IMR-90 (cell line): ENCODE measurements at regions not wholly inside any gene's neighbourhood (a gene's known extent, or its start where the extent isn't known, plus 50 kb on each side); places are given as distances from the start of the nearest gene placed in this dataset.

Experiments
- ATAC-seq: fragments of 200-7000 bp; cut with Tn5 transposase; 2 replicates; pipeline ENCODE4 v1.9.1; 2020; ENCODE audit warnings: low read depth, mild to moderate bottlenecking, moderate library complexity
- BruUV-seq: library from RNA; stranded (reverse); fragments of 400-500 nt; replicated peaks from 2 replicates; lab custom pipeline; 2021; lab: Mats Ljungman, UMichigan
- CTCF ChIA-PET: fragments of 300-600 bp; formaldehyde crosslinking; extraction: SDS; loops from one replicate; lab custom pipeline; 2021; ENCODE audit warnings: antibody characterized with exemption; lab: Yijun Ruan, JAX
- POLR2A ChIA-PET: fragments of 300-600 bp; sonication (Branson Sonifier 250); formaldehyde crosslinking; loops from one replicate; lab custom pipeline; 2022; ENCODE audit warnings: antibody characterized with exemption; ENCODE audit not compliant: unreplicated experiment; lab: Charles Lee
- DNase-seq: peaks from one replicate; pipeline ENCODE4 v3.0.0; 2013
- H2AFZ ChIP-seq: replicated peaks from 2 replicates; pipeline ENCODE3; 2013; ENCODE audit warnings: low read length, mild to moderate bottlenecking; ENCODE audit not compliant: poor library complexity
- H2AK5ac ChIP-seq: 2 replicates; pipeline ENCODE4 v1.6.1; 2013; ENCODE audit warnings: low read depth, low read length, inconsistent platforms
- H2AK9ac ChIP-seq: replicated peaks from 2 replicates; pipeline ENCODE3; 2013; ENCODE audit warnings: mild to moderate bottlenecking, low read depth, low read length, moderate library complexity; ENCODE audit not compliant: poor library complexity
- H2BK120ac ChIP-seq: 2 replicates; pipeline ENCODE4 v1.6.1; 2013; ENCODE audit warnings: low read depth, low read length, inconsistent platforms
- H2BK15ac ChIP-seq: 3 replicates; pipeline ENCODE4 v1.6.1; 2013; ENCODE audit warnings: low read depth, low read length, inconsistent platforms
- H2BK20ac ChIP-seq: 2 replicates; pipeline ENCODE4 v1.6.1; 2013; ENCODE audit warnings: low read depth, mild to moderate bottlenecking, inconsistent platforms, low read length, moderate library complexity
- H2BK5ac ChIP-seq: 2 replicates; pipeline ENCODE4 v1.6.1; 2013; ENCODE audit warnings: mild to moderate bottlenecking, low read depth, low read length, inconsistent platforms; ENCODE audit not compliant: poor library complexity, severe bottlenecking
- H3K14ac ChIP-seq: replicated peaks from 2 replicates; pipeline ENCODE4 v1.6.1; 2013; ENCODE audit warnings: low read depth, low read length, inconsistent platforms
- H3K18ac ChIP-seq: 2 replicates; pipeline ENCODE4 v1.6.1; 2013; ENCODE audit warnings: low read depth, low read length, control low read depth
- H3K23ac ChIP-seq: 2 replicates; pipeline ENCODE4 v1.6.1; 2013; ENCODE audit warnings: low read depth, low read length, inconsistent platforms
- H3K27ac ChIP-seq: 2 replicates; pipeline ENCODE4 v1.5.1; 2013; ENCODE audit warnings: mild to moderate bottlenecking, control low read depth, low read length; ENCODE audit not compliant: insufficient read depth
- H3K27me3 ChIP-seq: 2 replicates; pipeline ENCODE4 v1.6.1; 2013; ENCODE audit warnings: low read length; ENCODE audit not compliant: control insufficient read depth, insufficient read depth
- H3K36me3 ChIP-seq: 2 replicates; pipeline ENCODE4 v1.6.1; 2013; ENCODE audit warnings: low read length, mixed read lengths; ENCODE audit not compliant: control insufficient read depth, insufficient read depth
- H3K4ac ChIP-seq: 2 replicates; pipeline ENCODE4 v1.6.1; 2013; ENCODE audit warnings: low read depth, low read length, inconsistent platforms
- H3K4me1 ChIP-seq: 2 replicates; pipeline ENCODE4 v1.6.1; 2013; ENCODE audit warnings: low read length, mixed read lengths; ENCODE audit not compliant: control insufficient read depth, insufficient read depth
- H3K4me2 ChIP-seq: 2 replicates; pipeline ENCODE4 v1.6.1; 2013; ENCODE audit warnings: low read depth, mild to moderate bottlenecking, control low read depth, low read length, moderate library complexity
- H3K4me3 ChIP-seq: 2 replicates; pipeline ENCODE4 v1.5.1; 2013; ENCODE audit warnings: low read depth, mild to moderate bottlenecking, control low read depth, low read length, moderate library complexity; ENCODE audit not compliant: insufficient read depth
- H3K56ac ChIP-seq: 2 replicates; pipeline ENCODE4 v1.6.1; 2013; ENCODE audit warnings: low read length, inconsistent platforms; ENCODE audit not compliant: insufficient read depth; ENCODE audit errors: extremely low read depth
- H3K79me1 ChIP-seq, 2 experiments: 2 replicates each; pipeline ENCODE4 v1.6.1; 2013; ENCODE audit warnings: low read length in 2 of 2, inconsistent platforms in 1 of 2, low read depth in 1 of 2
- H3K9ac ChIP-seq: 2 replicates; pipeline ENCODE4 v1.6.1; 2013; ENCODE audit warnings: low read depth, low read length, control low read depth
- H3K9me1 ChIP-seq: 2 replicates; pipeline ENCODE4 v1.6.1; 2013; ENCODE audit warnings: low read length, inconsistent platforms; ENCODE audit not compliant: insufficient read depth
- H3K9me3 ChIP-seq: 2 replicates; pipeline ENCODE4 v1.6.1; 2013; ENCODE audit warnings: low read length; ENCODE audit not compliant: control insufficient read depth, insufficient read depth
- H4K20me1 ChIP-seq: 2 replicates; pipeline ENCODE4 v1.6.1; 2013; ENCODE audit warnings: low read length, inconsistent platforms; ENCODE audit not compliant: insufficient read depth
- H4K5ac ChIP-seq: 2 replicates; pipeline ENCODE4 v1.6.1; 2013; ENCODE audit warnings: mild to moderate bottlenecking, low read depth, low read length, control low read depth
- H4K8ac ChIP-seq, 2 experiments: 2 replicates each; pipeline ENCODE4 v1.6.1; 2013; ENCODE audit warnings: low read depth in 2 of 2, low read length in 2 of 2, control low read depth in 1 of 2, inconsistent platforms in 1 of 2
- H4K91ac ChIP-seq: 2 replicates; pipeline ENCODE4 v1.6.1; 2013; ENCODE audit warnings: low read depth, low read length, inconsistent platforms; ENCODE audit not compliant: insufficient read depth
- BHLHE40 ChIP-seq: fragments of 150-350 bp; IDR thresholded peaks from 2 replicates; pipeline ENCODE4 v1.6.1; 2016; ENCODE audit warnings: mild to moderate bottlenecking, low read depth, low read length
- CEBPB ChIP-seq: IDR thresholded peaks from 2 replicates; pipeline ENCODE4 v1.6.1; 2012; ENCODE audit warnings: low read depth, low read length, improper control_type of control experiment
- CHD1 ChIP-seq: IDR thresholded peaks from 2 replicates; pipeline ENCODE4 v1.6.1; 2012; ENCODE audit warnings: low read depth, low read length, improper control_type of control experiment
- FOS ChIP-seq: fragments of 150-350 bp; IDR thresholded peaks from 2 replicates; pipeline ENCODE4 v1.6.1; 2016; ENCODE audit warnings: low read depth, low read length
- MAFK ChIP-seq: IDR thresholded peaks from 2 replicates; pipeline ENCODE4 v1.6.1; 2012; ENCODE audit warnings: low read depth, low read length, improper control_type of control experiment
- MAZ ChIP-seq: IDR thresholded peaks from 2 replicates; pipeline ENCODE4 v1.6.1; 2012; ENCODE audit warnings: low read depth, mild to moderate bottlenecking, low read length, improper control_type of control experiment, moderate library complexity, borderline replicate concordance
- MXI1 ChIP-seq: IDR thresholded peaks from 2 replicates; pipeline ENCODE4 v1.6.1; 2012; ENCODE audit warnings: low read depth, mild to moderate bottlenecking, low read length, moderate library complexity, borderline replicate concordance
- NFE2L2 ChIP-seq: fragments of 150-350 bp; IDR thresholded peaks from 2 replicates; pipeline ENCODE4 v1.6.1; 2016; ENCODE audit warnings: low read depth, mild to moderate bottlenecking, low read length
- POLR2A ChIP-seq: IDR thresholded peaks from 2 replicates; pipeline ENCODE4 v1.6.1; 2012; ENCODE audit warnings: mild to moderate bottlenecking, low read depth, low read length
- RAD21 ChIP-seq: IDR thresholded peaks from 2 replicates; pipeline ENCODE4 v1.6.1; 2012; ENCODE audit warnings: low read length, improper control_type of control experiment
- RCOR1 ChIP-seq: IDR thresholded peaks from 2 replicates; pipeline ENCODE4 v1.6.1; 2012; ENCODE audit warnings: mild to moderate bottlenecking, low read length, improper control_type of control experiment; ENCODE audit not compliant: insufficient replicate concordance
- RFX5 ChIP-seq: IDR thresholded peaks from 2 replicates; pipeline ENCODE4 v1.8.0; 2012; ENCODE audit warnings: low read depth, mild to moderate bottlenecking, low read length, moderate library complexity
- SMC3 ChIP-seq: fragments of 150-350 bp; IDR thresholded peaks from 2 replicates; pipeline ENCODE4 v1.6.1; 2016; ENCODE audit warnings: low read depth, mild to moderate bottlenecking, antibody characterized with exemption, low read length, moderate library complexity
- dilution Hi-C: fragments of 300-500 bp; cut with HindIII; formaldehyde crosslinking; loops from one replicate; pipeline ENCODE4 v1.14.3; 2018; ENCODE audit warnings: low sequenced_read_pairs; ENCODE audit not compliant: unreplicated experiment
- in situ Hi-C: fragments of 300-500 bp; cut with MboI; formaldehyde crosslinking; loops from 3 replicates; pipeline ENCODE4 v1.14.3; 2019; ENCODE audit warnings: low sequenced_read_pairs, inconsistent platforms, mixed read lengths
- intact Hi-C: fragments of 100-400 bp; cut with micrococcal nuclease; formaldehyde crosslinking; loops from 2 replicates; pipeline ENCODE4 v1.10.0; 2022
- TF ChIP-seq, protein P1 (sequence below): fragments of 150-350 bp; IDR thresholded peaks from 2 replicates; pipeline ENCODE4 v1.6.1; 2016; ENCODE audit warnings: low read depth, mild to moderate bottlenecking, low read length, moderate library complexity, borderline replicate concordance
- TF ChIP-seq, protein P2 (sequence below): fragments of 150-350 bp; IDR thresholded peaks from 2 replicates; pipeline ENCODE4 v1.6.1; 2017; ENCODE audit warnings: mild to moderate bottlenecking, antibody characterized with exemption, low read length, low read depth
- TF ChIP-seq, protein P3 (sequence below): conservative IDR thresholded peaks from 2 replicates; pipeline ENCODE4 v1.5.1; 2012; ENCODE audit warnings: mild to moderate bottlenecking, low read depth, low read length, improper control_type of control experiment

DNA sequence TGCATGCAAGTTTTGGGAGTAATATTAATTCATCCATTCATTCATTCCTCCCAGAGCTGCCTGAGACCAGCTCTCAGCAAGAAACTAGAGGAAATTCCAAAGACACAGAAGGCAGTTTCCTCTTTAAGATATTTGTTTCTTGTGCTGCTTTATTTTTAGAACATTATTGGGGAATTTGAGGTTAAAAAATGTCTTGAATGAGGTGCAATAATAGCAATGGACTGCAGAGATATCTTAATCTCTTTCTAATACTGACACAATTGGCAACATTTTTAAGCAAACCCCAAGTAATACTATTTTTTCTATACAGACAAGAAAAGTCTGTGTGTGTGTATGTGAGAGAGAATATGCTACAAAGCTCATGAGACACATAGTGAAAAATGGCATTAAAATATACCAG, 190.2 kb upstream of the USP15 start:
- Histone ChIP-seq H3K4me2 (no peak overlapping the region), H4K8ac (no peak overlapping the region), H2BK20ac (no peak overlapping the region), H2BK5ac (no peak overlapping the region), H3K23ac (no peak overlapping the region), H3K79me1 (no peaks in the 10 kb centered on the region), H3K4me1 (no peaks in the 10 kb centered on the region), H2BK120ac (no peak overlapping the region), H3K14ac (no peak overlapping the region), H3K9me1 (no peaks in the 10 kb centered on the region), H3K4me3 (no peak overlapping the region), H2AK5ac (no peak overlapping the region), H2AFZ (no peak overlapping the region), H4K91ac (no peak overlapping the region), H2BK15ac (no peak overlapping the region), H3K27ac (no peak overlapping the region), H3K4ac (no peak overlapping the region), H3K9me3 (no peaks in the 10 kb centered on the region), H4K5ac (no peak overlapping the region), H3K18ac (no peak overlapping the region), H3K36me3 (no peaks in the 10 kb centered on the region), H2AK9ac (no peak overlapping the region), H3K56ac (no peak overlapping the region), H4K20me1 (no peaks in the 10 kb centered on the region), H3K9ac (no peak overlapping the region), H3K27me3 (no peaks in the 10 kb centered on the region)
- intact Hi-C loops: no loop called here
- ATAC-seq (no peak), DNase-seq (no peak)
- ChIA-PET POLR2A (no interaction called here), CTCF (no interaction called here)
- dilution Hi-C loops: no loop called here
- no TSS peak for BruUV-seq
- in situ Hi-C loops: no loop called here
- TF ChIP-seq NFE2L2 (no peak), MAZ (no peak), BHLHE40 (no peak), RFX5 (no peak), CEBPB (no peak), POLR2A (no peak), SMC3 (no peak), CHD1 (no peak), FOS (no peak), RCOR1 (no peak), MXI1 (no peak), RAD21 (no peak), MAFK (no peak)
- TF ChIP-seq, protein P1, sequence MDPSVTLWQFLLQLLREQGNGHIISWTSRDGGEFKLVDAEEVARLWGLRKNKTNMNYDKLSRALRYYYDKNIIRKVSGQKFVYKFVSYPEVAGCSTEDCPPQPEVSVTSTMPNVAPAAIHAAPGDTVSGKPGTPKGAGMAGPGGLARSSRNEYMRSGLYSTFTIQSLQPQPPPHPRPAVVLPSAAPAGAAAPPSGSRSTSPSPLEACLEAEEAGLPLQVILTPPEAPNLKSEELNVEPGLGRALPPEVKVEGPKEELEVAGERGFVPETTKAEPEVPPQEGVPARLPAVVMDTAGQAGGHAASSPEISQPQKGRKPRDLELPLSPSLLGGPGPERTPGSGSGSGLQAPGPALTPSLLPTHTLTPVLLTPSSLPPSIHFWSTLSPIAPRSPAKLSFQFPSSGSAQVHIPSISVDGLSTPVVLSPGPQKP: no peak
- TF ChIP-seq, protein P2, sequence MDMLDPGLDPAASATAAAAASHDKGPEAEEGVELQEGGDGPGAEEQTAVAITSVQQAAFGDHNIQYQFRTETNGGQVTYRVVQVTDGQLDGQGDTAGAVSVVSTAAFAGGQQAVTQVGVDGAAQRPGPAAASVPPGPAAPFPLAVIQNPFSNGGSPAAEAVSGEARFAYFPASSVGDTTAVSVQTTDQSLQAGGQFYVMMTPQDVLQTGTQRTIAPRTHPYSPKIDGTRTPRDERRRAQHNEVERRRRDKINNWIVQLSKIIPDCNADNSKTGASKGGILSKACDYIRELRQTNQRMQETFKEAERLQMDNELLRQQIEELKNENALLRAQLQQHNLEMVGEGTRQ: no peak
- TF ChIP-seq, protein P3, sequence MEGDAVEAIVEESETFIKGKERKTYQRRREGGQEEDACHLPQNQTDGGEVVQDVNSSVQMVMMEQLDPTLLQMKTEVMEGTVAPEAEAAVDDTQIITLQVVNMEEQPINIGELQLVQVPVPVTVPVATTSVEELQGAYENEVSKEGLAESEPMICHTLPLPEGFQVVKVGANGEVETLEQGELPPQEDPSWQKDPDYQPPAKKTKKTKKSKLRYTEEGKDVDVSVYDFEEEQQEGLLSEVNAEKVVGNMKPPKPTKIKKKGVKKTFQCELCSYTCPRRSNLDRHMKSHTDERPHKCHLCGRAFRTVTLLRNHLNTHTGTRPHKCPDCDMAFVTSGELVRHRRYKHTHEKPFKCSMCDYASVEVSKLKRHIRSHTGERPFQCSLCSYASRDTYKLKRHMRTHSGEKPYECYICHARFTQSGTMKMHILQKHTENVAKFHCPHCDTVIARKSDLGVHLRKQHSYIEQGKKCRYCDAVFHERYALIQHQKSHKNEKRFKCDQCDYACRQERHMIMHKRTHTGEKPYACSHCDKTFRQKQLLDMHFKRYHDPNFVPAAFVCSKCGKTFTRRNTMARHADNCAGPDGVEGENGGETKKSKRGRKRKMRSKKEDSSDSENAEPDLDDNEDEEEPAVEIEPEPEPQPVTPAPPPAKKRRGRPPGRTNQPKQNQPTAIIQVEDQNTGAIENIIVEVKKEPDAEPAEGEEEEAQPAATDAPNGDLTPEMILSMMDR: no peak
